ENCODE measurements at regions not wholly inside any gene's neighbourhood (a gene's known extent, or its start where the extent isn't known, plus 50 kb on each side); places are given as distances from the start of the nearest gene placed in this dataset.

DNA sequence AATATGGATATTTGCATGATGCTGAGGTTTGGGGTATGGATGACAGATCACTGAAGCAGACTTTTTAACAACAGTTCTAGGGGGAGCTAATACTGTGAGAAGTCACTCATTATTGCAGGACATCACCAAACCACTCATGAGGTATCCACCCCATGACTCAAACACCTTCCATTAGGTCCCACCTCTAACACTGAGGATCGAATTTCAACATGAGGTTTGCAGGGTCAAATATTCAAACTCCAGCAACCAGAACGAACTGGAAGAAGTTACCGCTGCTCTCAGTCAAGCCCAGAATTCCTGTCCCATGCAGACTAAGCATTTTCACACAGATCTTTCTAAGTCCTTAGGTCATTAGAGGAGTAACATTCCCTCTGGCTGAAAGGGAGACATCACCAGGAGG lies 758.9 kb downstream of the UQCRFS1 start:
- Histone ChIP-seq H3K4me1 (no peaks in the 10 kb centered on the region), H3K27me3 (ENCODE audit: low read depth) (peaks cover 29% of the 10 kb centered on the region), H3K4me3 (no peak overlapping the region), H3K27ac (replicated peaks) (no peak overlapping the region), H3K36me3 (no peaks in the 10 kb centered on the region), H3K9me3 (replicated peaks) (no peaks in the 10 kb centered on the region)
- TF ChIP-seq CTCF (IDR thresholded peaks at IDR 0.05; ENCODE audit: borderline replicate concordance) = no peak
- DNase-seq = no peak
- intact Hi-C loops (cut with micrococcal nuclease) = no loop called here

GRCh38 chr19:28453420-28453819 lies 759.5 kb downstream of the UQCRFS1 start:
- no peak overlapping the region for H3K27ac ChIP-seq (replicated peaks)

DNA sequence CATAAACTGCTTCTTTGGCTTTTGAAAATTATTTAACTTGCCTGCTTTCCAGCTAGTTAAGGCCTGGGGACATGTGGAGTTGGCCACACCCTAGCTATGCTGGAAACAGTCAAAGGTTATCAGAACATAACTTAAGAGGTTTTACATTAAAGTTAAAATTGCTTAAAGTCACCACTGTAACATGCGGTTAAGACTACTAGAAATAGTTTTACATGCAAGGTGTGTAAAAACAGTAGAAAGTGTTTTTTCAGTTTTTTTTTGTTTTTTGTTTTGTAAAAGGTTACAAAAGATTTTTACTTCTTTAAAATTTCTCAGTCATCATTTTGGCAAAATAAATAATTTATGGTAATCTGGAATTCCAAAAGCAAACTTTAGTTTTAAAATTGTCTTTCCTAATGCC lies 763.1 kb downstream of the UQCRFS1 start:
- H3K36me3 ChIP-seq = no peaks in the 10 kb centered on the region
- no peak for DNase-seq
- H3K9me3 ChIP-seq (replicated peaks) = no peaks in the 10 kb centered on the region
- no peak overlapping the region for H3K27ac ChIP-seq (replicated peaks)
- no peaks in the 10 kb centered on the region for H3K4me1 ChIP-seq
- H3K4me3 ChIP-seq = no peak overlapping the region
- intact Hi-C loops (cut with micrococcal nuclease) = no loop called here
- TF ChIP-seq CTCF (IDR thresholded peaks at IDR 0.05; ENCODE audit: borderline replicate concordance) = no peak
- H3K27me3 ChIP-seq (ENCODE audit: low read depth) = no peaks in the 10 kb centered on the region

More at GRCh38 chr19:28453420-28453819, 759.5 kb downstream of the UQCRFS1 start:
- intact Hi-C loops (cut with micrococcal nuclease) = no loop called here
- no peak for DNase-seq
- no peak overlapping the region for H3K4me3 ChIP-seq
- H3K9me3 ChIP-seq (replicated peaks) = no peaks in the 10 kb centered on the region
- H3K27me3 ChIP-seq (ENCODE audit: low read depth) = peaks cover 22% of the 10 kb centered on the region
- no peak for TF ChIP-seq CTCF (IDR thresholded peaks at IDR 0.05; ENCODE audit: borderline replicate concordance)
- no peaks in the 10 kb centered on the region for H3K36me3 ChIP-seq
- no peaks in the 10 kb centered on the region for H3K4me1 ChIP-seq

DNA sequence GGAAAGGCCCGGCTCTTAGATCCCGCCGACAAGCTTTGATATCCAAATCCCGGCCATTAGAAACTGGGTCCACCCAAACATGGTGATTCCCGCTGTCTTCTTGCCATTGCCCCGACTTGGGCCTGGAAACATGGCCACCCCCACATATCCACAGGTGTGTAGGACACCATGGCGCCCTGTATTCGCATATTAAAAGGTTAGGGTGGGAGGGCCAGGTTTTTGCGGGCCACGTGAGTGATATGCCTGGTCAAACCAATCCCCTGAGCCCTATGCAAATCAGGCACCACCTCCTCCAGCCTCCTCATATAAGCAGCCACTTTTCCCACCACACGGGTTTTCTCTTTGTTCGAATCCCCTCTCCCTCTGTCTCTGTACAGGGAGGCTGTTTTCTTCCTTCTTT lies 766.4 kb downstream of the UQCRFS1 start:
- Histone ChIP-seq H3K36me3 (no peaks in the 10 kb centered on the region), H3K9me3 (replicated peaks) (no peaks in the 10 kb centered on the region), H3K27ac (replicated peaks) (no peak overlapping the region), H3K4me1 (no peaks in the 10 kb centered on the region), H3K27me3 (ENCODE audit: low read depth) (peaks cover 17% of the 10 kb centered on the region), H3K4me3 (no peak overlapping the region)
- DNase-seq = no peak
- no peak for TF ChIP-seq CTCF (IDR thresholded peaks at IDR 0.05; ENCODE audit: borderline replicate concordance)
- intact Hi-C loops (cut with micrococcal nuclease) = no loop called here

- no peak for TF ChIP-seq CTCF (IDR thresholded peaks at IDR 0.05; ENCODE audit: borderline replicate concordance)
- Histone ChIP-seq H3K27me3 (ENCODE audit: low read depth) (peaks cover 18% of the 10 kb centered on the region), H3K4me3 (no peak overlapping the region), H3K36me3 (no peaks in the 10 kb centered on the region), H3K27ac (replicated peaks) (no peak overlapping the region), H3K9me3 (replicated peaks) (no peaks in the 10 kb centered on the region), H3K4me1 (no peaks in the 10 kb centered on the region)
- intact Hi-C loops (cut with micrococcal nuclease) = no loop called here
- DNase-seq = no peak
Measured at GRCh38 chr19:28445826-28446225, 767.1 kb downstream of the UQCRFS1 start.

DNA sequence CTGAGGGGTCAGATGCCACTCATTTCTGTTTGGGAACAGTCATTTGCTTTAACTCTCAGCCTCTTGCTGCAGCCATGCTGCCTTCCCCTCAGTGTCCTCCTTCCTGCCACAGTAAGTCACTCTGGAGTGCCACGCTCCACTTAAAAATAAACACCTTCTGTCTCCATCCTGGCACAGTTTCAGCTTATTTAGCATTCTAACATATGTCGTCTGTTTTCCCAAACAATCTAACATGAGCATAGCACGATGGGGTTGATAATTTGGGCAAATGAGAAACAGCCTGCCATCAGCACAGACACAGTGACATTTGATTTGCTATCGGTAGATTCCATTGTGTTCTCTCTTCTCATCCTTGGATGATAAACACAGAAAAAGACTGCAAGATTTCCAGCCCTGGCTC lies 768.6 kb downstream of the UQCRFS1 start:
- Histone ChIP-seq H3K9me3 (replicated peaks) (no peaks in the 10 kb centered on the region), H3K4me3 (no peak overlapping the region), H3K4me1 (no peaks in the 10 kb centered on the region), H3K36me3 (no peaks in the 10 kb centered on the region), H3K27me3 (ENCODE audit: low read depth) (peaks cover 26% of the 10 kb centered on the region), H3K27ac (replicated peaks) (no peak overlapping the region)
- no peak for DNase-seq
- no peak for TF ChIP-seq CTCF (IDR thresholded peaks at IDR 0.05; ENCODE audit: borderline replicate concordance)
- intact Hi-C loops (cut with micrococcal nuclease) = no loop called here

All from left ventricle myocardium inferior (tissue), 1 donor.